Hematopoietic multipotent progenitor cell treated with erythropoietin and hydrocortisone succinate and interleukin-3 and kit ligand, for 8 days (in vitro differentiated cells): ENCODE measurements at regions not wholly inside any gene's neighbourhood (a gene's known extent, or its start where the extent isn't known, plus 50 kb on each side); places are given as distances from the start of the nearest gene placed in this dataset.

ENCODE experiments used
- DNase-seq: peaks from one replicate; pipeline ENCODE4 v3.0.0-alpha.2; 2015

GRCh38 chrX:45735571-45735970, 534.9 kb upstream of the DIPK2B start:
- DNase-seq, result no peak

DNA sequence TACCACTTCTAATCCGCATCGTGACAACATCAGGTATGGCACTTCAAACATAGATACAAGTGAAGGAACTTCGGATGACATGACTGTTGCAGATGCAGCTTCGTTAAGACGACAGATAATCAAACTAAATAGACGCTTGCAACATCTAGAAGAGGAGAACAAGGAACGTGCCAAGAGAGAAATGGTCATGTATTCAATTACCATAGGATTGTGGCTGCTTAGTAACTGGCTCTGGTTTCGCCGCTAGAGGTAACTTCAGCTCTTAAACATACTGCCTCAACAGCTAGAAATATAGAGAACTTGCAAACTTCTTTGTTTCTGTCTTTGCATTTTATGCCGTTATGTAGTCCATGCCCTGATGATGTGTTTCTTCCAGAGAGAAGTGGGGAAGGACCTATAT, 530.8 kb upstream of the DIPK2B start:
- no peak for DNase-seq

- no peak for DNase-seq
Observed at GRCh38 chrX:45727761-45728160, 527.1 kb upstream of the DIPK2B start.

- no peak for DNase-seq
Observed at GRCh38 chrX:45722471-45722870, 521.8 kb upstream of the DIPK2B start.

GRCh38 chrX:45719751-45720501, 519.2 kb upstream of the DIPK2B start:
- no peak for DNase-seq

DNA sequence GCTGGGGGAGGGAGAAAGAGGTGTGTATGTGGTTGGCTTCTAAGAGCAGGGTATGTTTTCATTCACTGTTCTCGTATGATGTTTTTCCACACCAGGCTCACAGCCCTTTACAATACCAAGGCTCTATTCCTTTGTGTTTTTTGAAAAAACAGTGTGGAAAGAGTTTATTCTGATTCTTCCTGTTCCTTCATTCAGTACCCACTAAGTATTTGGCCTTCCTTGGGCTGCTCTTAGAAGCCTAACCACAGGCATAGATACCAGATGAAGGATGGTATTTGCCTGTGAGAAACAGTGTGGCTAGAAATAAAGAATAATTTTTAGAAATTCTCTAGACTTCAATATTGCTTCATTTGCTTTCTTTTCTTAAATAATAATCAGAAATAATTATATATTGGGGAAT, 518.0 kb upstream of the DIPK2B start:
- no peak for DNase-seq

DNA sequence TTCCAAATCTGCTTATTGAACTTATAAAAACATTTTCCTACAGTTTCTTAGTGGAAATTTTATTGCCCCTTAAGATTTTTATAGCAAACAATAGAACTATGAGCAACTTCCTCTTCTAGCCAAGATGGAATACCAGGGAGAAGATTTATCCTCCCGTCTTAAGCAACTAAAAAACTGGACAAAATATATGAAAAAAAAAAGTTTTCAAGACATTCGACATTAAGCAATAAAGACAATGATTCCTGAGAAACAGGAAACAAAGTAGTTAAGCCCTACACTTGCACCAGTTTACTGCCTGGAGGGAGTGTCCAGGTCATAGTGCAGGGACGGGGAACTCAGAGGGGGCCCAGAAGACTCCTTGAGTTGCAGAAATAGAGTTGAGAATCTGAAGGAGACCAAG, 516.1 kb upstream of the DIPK2B start:
- no peak for DNase-seq

GRCh38 chrX:45715748-45716147, 515.1 kb upstream of the DIPK2B start:
- DNase-seq, result no peak

- DNase-seq, result no peak
Observed at GRCh38 chrX:45714866-45715265, 514.2 kb upstream of the DIPK2B start.

GRCh38 chrX:45712067-45712466, 511.4 kb upstream of the DIPK2B start:
- DNase-seq, result no peak

- no peak for DNase-seq
Observed at GRCh38 chrX:45711231-45711630, 510.6 kb upstream of the DIPK2B start.

- no peak for DNase-seq
Observed at GRCh38 chrX:45710081-45710801, 509.6 kb upstream of the DIPK2B start.

DNA sequence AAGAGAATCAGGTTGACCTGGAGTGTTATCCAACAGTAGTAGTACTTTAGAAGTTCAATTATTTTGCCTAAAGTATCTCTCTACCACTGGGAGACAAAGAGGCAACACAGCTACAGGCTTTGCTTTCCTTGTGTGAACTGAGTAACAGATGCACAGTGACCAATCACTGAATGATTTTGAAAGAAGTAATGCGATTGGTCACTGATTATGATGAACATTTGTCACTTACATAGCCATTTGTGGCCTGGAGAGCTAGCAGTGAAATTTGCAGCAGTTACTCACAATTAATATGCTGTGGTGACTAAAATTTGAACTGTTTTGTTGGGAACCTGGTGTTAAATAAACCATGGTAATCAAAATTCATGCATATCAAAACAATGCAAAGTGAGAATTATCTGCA, 508.7 kb upstream of the DIPK2B start:
- no peak for DNase-seq

- DNase-seq, result no peak
Observed at GRCh38 chrX:45699158-45699557, 498.5 kb upstream of the DIPK2B start.

- DNase-seq, result no peak
Observed at GRCh38 chrX:45697591-45697990, 496.9 kb upstream of the DIPK2B start.

GRCh38 chrX:45696736-45697135, 496.1 kb upstream of the DIPK2B start:
- DNase-seq, result no peak

DNA sequence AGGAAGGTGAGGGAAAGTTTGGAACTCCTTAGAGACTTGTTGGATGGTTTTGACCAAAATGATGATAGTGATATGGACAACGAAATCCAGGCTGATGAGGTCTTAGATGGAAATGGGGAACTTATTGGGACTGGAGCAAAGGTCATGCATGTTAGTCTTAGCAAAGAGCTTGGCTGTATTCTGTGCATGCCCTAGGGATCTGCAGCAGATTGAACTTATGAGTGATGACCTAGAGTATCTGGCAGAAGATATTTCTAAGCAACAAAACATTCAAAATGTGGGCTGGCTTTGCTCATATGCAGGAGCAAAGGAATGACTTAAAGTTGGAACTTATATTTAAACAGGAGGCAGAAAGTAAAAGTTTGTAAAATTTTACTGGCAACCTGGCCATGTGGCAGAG, 489.3 kb upstream of the DIPK2B start:
- DNase-seq, result no peak

DNA sequence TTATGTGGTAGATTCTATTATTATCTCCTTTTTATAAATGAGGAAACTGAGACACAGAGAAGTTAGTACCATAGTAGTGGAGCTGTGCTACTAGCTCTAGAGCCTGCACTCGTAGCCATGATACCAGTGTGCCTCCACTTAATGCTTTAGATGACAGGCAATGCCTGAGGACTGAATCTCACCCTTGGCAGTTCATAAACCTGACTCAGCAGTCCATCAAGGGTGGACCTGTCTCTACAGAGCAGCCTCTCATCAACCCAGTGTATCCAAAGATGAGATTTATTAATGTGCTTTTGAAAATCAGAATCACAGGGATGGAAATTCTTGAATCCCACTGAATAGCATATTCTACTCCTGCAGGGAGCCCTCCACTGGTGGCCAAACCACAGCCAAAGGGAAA, 483.2 kb upstream of the DIPK2B start:
- no peak for DNase-seq

DNA sequence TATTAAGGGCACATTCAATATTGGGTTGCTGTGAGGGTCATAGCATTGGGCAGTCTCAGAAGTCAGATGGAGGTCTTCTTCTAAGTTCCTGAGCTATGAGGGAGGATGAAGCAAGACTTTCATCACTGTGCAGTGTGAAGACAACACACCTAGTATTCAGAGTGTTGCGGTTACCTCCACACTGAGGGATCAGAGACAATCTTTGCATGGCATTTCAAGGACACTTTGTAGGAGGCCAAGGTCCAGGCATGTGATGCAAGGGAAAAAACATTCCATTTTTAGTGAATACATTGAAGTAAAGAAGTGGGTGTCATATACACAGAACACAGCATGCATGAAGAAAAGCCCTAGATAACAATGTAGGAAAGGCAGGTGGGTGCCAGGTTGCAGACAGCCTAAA, 481.2 kb upstream of the DIPK2B start:
- no peak for DNase-seq

DNA sequence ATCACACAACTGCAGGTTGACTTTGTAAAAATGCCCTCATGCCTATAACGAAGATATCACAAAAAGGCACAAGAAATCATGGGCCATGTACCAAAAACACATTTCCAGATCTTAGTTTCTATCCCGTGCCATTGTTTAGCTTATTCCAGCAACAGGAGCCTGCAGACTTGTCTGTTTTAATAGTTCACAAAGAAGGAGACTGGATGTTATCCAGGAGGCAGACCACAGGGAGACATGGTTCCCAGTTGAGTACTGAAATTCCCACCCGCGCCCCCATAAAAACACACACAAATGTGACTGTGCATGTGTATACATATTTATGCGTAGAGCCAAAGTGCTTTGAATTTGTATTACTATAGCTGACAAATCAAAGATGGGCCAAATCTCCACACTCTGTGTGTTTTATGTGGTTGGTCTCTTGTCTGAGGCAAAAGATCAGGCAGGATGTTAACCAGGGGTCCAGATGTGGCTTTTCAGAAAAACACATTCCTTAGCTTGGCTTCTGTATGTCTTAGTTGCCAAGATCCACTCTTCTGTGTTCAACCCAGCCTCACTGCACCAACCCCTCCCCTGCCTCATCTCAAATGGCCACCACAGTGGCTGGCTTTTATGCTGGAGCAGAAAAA, 469.2 kb upstream of the DIPK2B start:
- DNase-seq, result no peak

DNA sequence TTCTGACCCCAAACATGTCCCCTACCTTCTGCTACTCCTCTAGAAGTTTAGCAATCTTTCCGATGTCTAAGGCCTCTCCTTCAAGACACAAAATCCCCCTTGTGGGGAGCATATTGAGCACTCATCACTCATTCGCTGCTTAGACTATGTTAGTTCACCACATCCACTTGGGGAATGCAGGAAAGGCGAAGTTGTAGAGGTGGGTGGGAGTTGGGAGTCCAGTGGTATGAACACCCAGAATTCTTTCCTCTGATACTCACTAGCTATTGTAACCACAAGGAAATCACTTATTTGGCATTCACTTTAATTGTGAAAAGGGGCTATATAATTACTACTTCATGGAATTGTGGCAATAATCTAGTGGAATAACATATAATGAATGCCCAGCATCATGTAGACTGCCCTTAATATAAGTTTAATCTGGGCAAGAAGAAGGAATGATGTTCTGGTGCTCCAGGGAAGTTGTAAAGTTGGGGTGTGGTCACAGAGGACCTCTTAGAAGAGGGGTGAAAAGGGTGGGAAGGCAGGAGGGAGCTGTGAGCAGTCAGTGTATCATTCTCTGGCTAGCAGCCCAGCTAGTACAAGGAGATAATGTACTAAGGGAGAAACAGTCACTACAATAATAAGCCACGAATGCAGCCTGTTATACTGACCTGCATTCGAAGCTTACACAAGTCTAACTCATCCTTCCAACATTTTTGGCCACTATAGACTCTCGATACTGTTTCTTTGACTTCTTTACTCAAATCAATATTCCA, 468.2 kb upstream of the DIPK2B start:
- no peak for DNase-seq

DNA sequence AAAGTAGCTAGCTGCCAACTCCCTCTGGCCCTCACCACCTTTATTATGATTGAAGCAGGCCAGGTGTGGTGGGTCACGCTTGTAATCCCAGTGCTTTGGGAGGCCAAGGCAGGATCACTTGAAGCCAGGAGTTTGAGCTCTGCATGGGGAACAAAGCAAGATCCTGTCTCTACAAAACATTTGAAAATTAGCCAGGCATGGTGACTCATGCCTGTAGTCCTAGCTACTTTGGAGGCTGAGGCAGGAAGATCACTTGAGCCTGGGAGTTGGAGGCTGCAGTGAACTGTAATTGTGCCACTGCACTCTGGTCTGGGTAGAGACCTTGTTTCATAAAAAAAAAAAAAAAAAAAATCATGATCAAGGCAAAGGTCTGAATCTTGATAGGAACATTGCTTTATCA, 467.0 kb upstream of the DIPK2B start:
- no peak for DNase-seq

DNA sequence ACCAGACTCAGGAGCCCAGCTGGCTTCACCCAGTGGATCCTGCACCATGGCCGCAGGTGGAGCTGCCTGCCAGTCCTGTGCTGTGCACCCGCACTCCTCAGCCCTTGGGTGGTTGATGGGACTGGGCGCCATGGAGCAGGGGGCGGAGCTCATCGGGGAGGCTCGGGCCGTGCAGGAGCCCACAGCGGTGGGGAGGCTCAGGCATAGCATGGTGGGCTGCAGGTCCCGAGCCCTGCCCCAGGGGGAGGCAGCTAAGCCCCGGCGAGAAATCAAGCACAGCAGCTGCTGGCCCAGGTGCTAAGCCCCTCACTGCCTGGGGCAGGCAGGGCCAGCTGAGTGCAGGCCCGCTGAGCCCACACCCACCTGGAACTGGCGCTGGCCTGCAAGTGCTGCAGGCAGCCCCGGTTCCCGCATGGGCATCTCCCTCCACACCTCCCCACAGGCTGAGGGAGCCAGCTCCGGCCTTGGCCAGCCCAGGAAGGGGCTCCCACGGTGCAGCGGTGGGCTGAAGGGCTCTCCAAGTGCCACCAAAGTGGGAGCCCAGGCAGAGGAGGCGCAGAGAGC, 464.1 kb upstream of the DIPK2B start:
- DNase-seq, result no peak
